Smooth muscle cell (in vitro differentiated cells): ENCODE measurements at regions not wholly inside any gene's neighbourhood (a gene's known extent, or its start where the extent isn't known, plus 50 kb on each side); places are given as distances from the start of the nearest gene placed in this dataset.
"Not testable (repeated sequence)": the region's sequence is repeated elsewhere in the genome, so short reads cannot be mapped to it uniquely, and the experiment has no call there.

ENCODE experiments used
- DNase-seq: peaks from one replicate; lab custom pipeline; 2025; ENCODE audit not compliant: unreplicated experiment; lab: John Stamatoyannopoulos, UW
- H2AFZ ChIP-seq: fragments of 200-600 bp; sonication (generic); 2 replicates; pipeline ENCODE4 v1.6.0; 2016; ENCODE audit warnings: antibody characterized with exemption, low read depth, mild to moderate bottlenecking
- H3F3A ChIP-seq: fragments of 200-600 bp; sonication (generic); 2 replicates; pipeline ENCODE4 v1.6.0; 2017; ENCODE audit warnings: antibody characterized with exemption, low read depth
- H3K27ac ChIP-seq: fragments of 200-600 bp; sonication (generic); 2 replicates; pipeline ENCODE4 v1.5.1; 2016; ENCODE audit warnings: low read depth, mild to moderate bottlenecking
- H3K27me3 ChIP-seq: fragments of 200-600 bp; sonication (generic); 2 replicates; pipeline ENCODE4 v1.6.1; 2016; ENCODE audit warnings: low read depth, mild to moderate bottlenecking
- H3K36me3 ChIP-seq: fragments of 200-600 bp; sonication (generic); 2 replicates; pipeline ENCODE4 v1.5.1; 2016; ENCODE audit warnings: low read depth
- H3K4me1 ChIP-seq: fragments of 200-600 bp; sonication (generic); 2 replicates; pipeline ENCODE4 v1.5.1; 2016; ENCODE audit warnings: low read depth
- H3K4me2 ChIP-seq: fragments of 200-600 bp; sonication (generic); 2 replicates; pipeline ENCODE4 v1.6.0; 2016; ENCODE audit warnings: mild to moderate bottlenecking
- H3K4me3 ChIP-seq: fragments of 200-600 bp; sonication (generic); 2 replicates; pipeline ENCODE4 v1.5.1; 2016; ENCODE audit warnings: mild to moderate bottlenecking
- H3K79me2 ChIP-seq: fragments of 200-600 bp; sonication (generic); 2 replicates; pipeline ENCODE4 v1.6.0; 2016; ENCODE audit warnings: low read depth, mild to moderate bottlenecking
- H3K9ac ChIP-seq: fragments of 200-600 bp; sonication (generic); 2 replicates; pipeline ENCODE4 v1.6.0; 2016; ENCODE audit warnings: low read depth
- H3K9me3 ChIP-seq: fragments of 200-600 bp; sonication (generic); replicated peaks from 2 replicates; pipeline ENCODE4 v1.5.1; 2016; ENCODE audit warnings: low read depth
- H4K20me1 ChIP-seq: fragments of 200-600 bp; sonication (generic); 2 replicates; pipeline ENCODE4 v1.6.0; 2016; ENCODE audit warnings: low read depth
- WGBS: methylation state at CpG from one replicate; pipeline ENCODE4 v1.1.7; 2016; ENCODE audit warnings: low lambda C conversion rate; 5-methylcytosine and 5-hydroxymethylcytosine counted together
- TF ChIP-seq, protein P1 (sequence below): fragments of 200-600 bp; sonication (generic); IDR thresholded peaks from 2 replicates; pipeline ENCODE4 v1.5.1; 2017; ENCODE audit warnings: borderline replicate concordance, mild to moderate bottlenecking, antibody characterized with exemption; ENCODE audit not compliant: insufficient read depth, poor library complexity, severe bottlenecking

GRCh38 chrX:139002319-139002718, 290.8 kb upstream of the FGF13 start:
- no peak overlapping the region for H3K9ac ChIP-seq
- no peak for DNase-seq
- no peaks in the 10 kb centered on the region for H3F3A ChIP-seq
- no peaks in the 10 kb centered on the region for H3K36me3 ChIP-seq
- H2AFZ ChIP-seq: no peak overlapping the region
- no peaks in the 10 kb centered on the region for H3K4me1 ChIP-seq
- no peaks in the 10 kb centered on the region for H4K20me1 ChIP-seq
- no peaks in the 10 kb centered on the region for H3K27me3 ChIP-seq
- H3K4me3 ChIP-seq: no peak overlapping the region
- no peak overlapping the region for H3K4me2 ChIP-seq
- TF ChIP-seq, protein P1, sequence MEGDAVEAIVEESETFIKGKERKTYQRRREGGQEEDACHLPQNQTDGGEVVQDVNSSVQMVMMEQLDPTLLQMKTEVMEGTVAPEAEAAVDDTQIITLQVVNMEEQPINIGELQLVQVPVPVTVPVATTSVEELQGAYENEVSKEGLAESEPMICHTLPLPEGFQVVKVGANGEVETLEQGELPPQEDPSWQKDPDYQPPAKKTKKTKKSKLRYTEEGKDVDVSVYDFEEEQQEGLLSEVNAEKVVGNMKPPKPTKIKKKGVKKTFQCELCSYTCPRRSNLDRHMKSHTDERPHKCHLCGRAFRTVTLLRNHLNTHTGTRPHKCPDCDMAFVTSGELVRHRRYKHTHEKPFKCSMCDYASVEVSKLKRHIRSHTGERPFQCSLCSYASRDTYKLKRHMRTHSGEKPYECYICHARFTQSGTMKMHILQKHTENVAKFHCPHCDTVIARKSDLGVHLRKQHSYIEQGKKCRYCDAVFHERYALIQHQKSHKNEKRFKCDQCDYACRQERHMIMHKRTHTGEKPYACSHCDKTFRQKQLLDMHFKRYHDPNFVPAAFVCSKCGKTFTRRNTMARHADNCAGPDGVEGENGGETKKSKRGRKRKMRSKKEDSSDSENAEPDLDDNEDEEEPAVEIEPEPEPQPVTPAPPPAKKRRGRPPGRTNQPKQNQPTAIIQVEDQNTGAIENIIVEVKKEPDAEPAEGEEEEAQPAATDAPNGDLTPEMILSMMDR: no peak
- H3K79me2 ChIP-seq: no peaks in the 10 kb centered on the region
- H3K27ac ChIP-seq: no peak overlapping the region
- WGBS: 84% methylated on average over 3 of the region's 3 CpGs
- no peaks in the 10 kb centered on the region for H3K9me3 ChIP-seq

DNA sequence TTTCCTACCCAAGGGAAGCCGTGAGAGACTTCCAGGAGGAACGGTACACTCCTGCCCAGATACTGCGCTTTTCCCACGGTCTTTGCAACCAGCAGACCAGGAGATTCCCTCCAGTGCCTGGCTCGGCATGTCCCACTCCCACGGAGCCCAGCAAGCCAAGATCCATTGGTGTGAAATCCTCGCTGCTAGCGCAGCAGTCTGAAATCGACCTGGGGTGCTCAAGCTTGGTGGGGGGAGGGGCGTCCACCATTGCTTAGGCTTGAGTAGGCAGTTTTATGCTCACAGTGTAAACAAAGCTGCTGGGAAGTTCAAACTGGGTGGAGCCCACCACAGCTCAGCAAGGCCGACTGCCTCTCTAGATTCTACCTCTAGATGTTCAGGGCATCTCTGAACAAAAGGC, 284.8 kb upstream of the FGF13 start:
- DNase-seq: no peak
- Histone ChIP-seq H3K4me2 (no peak overlapping the region), H3K79me2 (no peaks in the 10 kb centered on the region), H3K27ac (no peak overlapping the region), H2AFZ (no peak overlapping the region), H4K20me1 (no peaks in the 10 kb centered on the region), H3K36me3 (no peaks in the 10 kb centered on the region), H3K9ac (no peak overlapping the region), H3F3A (no peaks in the 10 kb centered on the region), H3K27me3 (no peaks in the 10 kb centered on the region), H3K4me3 (no peak overlapping the region), H3K9me3 (no peaks in the 10 kb centered on the region), H3K4me1 (no peaks in the 10 kb centered on the region)
- TF ChIP-seq, protein P1: no peak
- WGBS: 87% methylated on average over 11 of the region's 11 CpGs

DNA sequence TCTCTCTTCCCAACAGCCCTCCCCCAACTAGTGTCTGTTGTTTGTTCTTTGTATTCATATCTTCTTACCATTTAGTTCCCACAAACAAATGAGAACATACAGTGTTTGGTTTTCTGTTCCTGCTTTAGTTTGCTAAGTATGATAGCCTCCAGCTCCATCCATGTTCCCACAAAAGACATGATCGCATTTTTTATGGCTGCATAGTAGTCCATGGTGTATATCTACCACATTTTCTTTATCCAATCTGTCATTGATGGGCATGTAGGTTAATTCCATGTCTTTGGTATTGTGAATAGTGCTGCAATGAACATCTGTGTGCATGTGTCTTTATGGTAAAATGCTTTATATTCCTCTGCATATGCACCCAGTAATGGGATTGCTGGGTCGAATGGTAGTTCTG, 283.9 kb upstream of the FGF13 start:
- H3K4me1 ChIP-seq: no peaks in the 10 kb centered on the region
- WGBS: 83% methylated on average over 2 of the region's 2 CpGs
- H2AFZ ChIP-seq: no peak overlapping the region
- no peaks in the 10 kb centered on the region for H3K36me3 ChIP-seq
- H3K27ac ChIP-seq: no peak overlapping the region
- no peaks in the 10 kb centered on the region for H3K79me2 ChIP-seq
- no peaks in the 10 kb centered on the region for H4K20me1 ChIP-seq
- no peak overlapping the region for H3K4me3 ChIP-seq
- H3K4me2 ChIP-seq: no peak overlapping the region
- no peaks in the 10 kb centered on the region for H3K27me3 ChIP-seq
- TF ChIP-seq, protein P1: no peak
- H3F3A ChIP-seq: no peaks in the 10 kb centered on the region
- no peak for DNase-seq
- H3K9me3 ChIP-seq: no peaks in the 10 kb centered on the region
- no peak overlapping the region for H3K9ac ChIP-seq

DNA sequence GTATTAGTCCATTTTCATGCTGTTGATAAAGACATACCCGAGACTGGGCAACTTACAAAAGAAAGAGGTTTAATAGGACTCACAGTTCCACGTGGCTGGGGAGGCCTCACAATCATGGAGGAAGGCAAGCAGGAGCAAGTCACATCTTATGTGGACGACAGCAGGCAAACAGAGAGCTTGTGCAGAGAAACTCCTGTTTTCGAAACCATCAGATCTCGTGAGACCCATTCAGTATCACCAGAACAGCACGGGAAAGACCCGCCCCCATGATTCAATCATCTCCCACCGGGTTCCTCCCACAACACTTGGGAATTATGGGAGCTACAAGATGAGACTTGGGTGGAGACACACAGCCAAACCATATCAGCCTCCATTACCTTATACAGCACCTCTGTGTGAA, 278.9 kb upstream of the FGF13 start:
- H3F3A ChIP-seq, H3K36me3 ChIP-seq, H2AFZ ChIP-seq, H3K27ac ChIP-seq, H3K4me3 ChIP-seq, H3K27me3 ChIP-seq, H3K9me3 ChIP-seq, H3K79me2 ChIP-seq, H3K4me2 ChIP-seq, H3K4me1 ChIP-seq, H3K9ac ChIP-seq, H4K20me1 ChIP-seq, DNase-seq: not testable (repeated sequence)
- 73% methylated on average over 8 of the region's 8 CpGs for WGBS
